GM06990 (cell line): ENCODE measurements at regions not wholly inside any gene's neighbourhood (a gene's known extent, or its start where the extent isn't known, plus 50 kb on each side); places are given as distances from the start of the nearest gene placed in this dataset.

Experiments used
- DNase-seq: peaks from one replicate; pipeline ENCODE4 v3.0.0-alpha.2; 2011; ENCODE audit not compliant: insufficient read length; ENCODE audit errors: extremely low read depth
- H3K27me3 ChIP-seq: replicated peaks from 2 replicates; pipeline ENCODE4 v1.6.0; 2011; ENCODE audit warnings: low read length; ENCODE audit not compliant: control insufficient read depth, insufficient read depth
- H3K36me3 ChIP-seq: 2 replicates; pipeline ENCODE4 v1.5.1; 2011; ENCODE audit warnings: low read length; ENCODE audit not compliant: control insufficient read depth, insufficient read depth
- H3K4me3 ChIP-seq: replicated peaks from 2 replicates; pipeline ENCODE4 v1.5.1; 2011; ENCODE audit warnings: low read depth, mild to moderate bottlenecking, control low read depth, low read length
- CTCF ChIP-seq: IDR thresholded peaks from 2 replicates; pipeline ENCODE4 v1.5.1; 2011; ENCODE audit warnings: low read length, control low read depth, mild to moderate bottlenecking, inconsistent platforms; ENCODE audit not compliant: insufficient read depth, poor library complexity, severe bottlenecking

DNA sequence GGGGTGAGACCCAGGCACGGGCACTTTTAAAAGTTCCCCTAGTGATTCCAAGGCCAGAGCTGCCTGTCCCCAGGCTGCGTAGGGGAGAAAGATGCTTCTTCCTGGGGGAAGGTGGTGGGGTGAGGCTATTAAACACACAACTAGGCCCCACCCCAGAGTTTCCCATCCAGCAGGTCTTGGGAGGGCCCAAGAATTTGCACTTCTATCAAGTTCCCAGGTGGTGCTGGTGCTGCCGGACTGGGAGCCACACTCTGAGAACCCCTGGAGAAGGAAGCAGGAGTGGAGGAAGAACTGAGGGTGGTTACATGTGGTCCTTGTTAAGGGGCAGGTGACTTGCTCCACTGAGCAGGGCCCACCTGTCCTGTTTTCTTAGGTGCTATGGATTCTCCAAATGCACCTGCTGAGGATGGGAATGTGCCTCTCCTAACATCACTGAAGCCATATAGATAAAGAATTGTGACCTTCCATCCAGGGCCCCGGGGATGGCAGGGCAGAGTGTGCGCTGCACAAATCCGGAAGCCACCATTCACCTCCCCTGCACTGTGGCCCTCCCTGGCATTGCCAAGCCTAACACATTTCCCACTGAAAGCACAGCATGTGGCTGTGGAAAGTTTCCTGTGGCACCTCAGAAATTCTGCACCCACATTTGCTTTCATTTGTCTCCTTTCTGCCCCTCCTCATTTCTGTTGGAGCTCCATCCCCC lies 111.5 kb upstream of the MEF2A start:
- H3K27me3 ChIP-seq: no peaks in the 10 kb centered on the region
- no peak for TF ChIP-seq CTCF
- H3K36me3 ChIP-seq: no peaks in the 10 kb centered on the region
- DNase-seq: no peak
- no peak overlapping the region for H3K4me3 ChIP-seq

- Histone ChIP-seq H3K36me3 (no peaks in the 10 kb centered on the region), H3K27me3 (no peaks in the 10 kb centered on the region), H3K4me3 (no peak overlapping the region)
- no peak for TF ChIP-seq CTCF
- DNase-seq: no peak
Observed at GRCh38 chr15:99454941-99455788, 110.6 kb upstream of the MEF2A start.

DNA sequence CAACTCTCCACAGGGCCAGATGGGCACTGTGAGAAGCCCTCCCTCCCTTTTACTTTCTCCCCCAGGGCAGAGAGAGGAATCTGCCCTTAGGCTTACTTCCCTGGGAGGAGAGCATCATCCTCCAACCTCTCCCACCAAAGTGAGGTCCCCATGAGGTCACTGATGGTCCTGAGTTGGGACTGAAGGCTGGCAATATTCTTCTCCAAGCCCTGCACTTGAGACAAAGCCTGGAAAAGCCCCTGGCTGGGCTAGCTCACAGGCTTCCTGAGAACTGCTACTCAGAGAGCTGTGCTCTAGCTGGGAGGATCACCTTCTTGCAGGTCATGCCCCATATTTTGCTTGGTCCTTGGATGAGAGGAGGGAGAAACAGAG lies 110.0 kb upstream of the MEF2A start:
- H3K27me3 ChIP-seq: no peaks in the 10 kb centered on the region
- no peak overlapping the region for H3K4me3 ChIP-seq
- DNase-seq: no peak
- TF ChIP-seq CTCF: no peak
- no peaks in the 10 kb centered on the region for H3K36me3 ChIP-seq

- no peak for TF ChIP-seq CTCF
- DNase-seq: no peak
- no peaks in the 10 kb centered on the region for H3K27me3 ChIP-seq
- no peak overlapping the region for H3K4me3 ChIP-seq
- no peaks in the 10 kb centered on the region for H3K36me3 ChIP-seq
Observed at GRCh38 chr15:99464137-99464536, 101.6 kb upstream of the MEF2A start.

DNA sequence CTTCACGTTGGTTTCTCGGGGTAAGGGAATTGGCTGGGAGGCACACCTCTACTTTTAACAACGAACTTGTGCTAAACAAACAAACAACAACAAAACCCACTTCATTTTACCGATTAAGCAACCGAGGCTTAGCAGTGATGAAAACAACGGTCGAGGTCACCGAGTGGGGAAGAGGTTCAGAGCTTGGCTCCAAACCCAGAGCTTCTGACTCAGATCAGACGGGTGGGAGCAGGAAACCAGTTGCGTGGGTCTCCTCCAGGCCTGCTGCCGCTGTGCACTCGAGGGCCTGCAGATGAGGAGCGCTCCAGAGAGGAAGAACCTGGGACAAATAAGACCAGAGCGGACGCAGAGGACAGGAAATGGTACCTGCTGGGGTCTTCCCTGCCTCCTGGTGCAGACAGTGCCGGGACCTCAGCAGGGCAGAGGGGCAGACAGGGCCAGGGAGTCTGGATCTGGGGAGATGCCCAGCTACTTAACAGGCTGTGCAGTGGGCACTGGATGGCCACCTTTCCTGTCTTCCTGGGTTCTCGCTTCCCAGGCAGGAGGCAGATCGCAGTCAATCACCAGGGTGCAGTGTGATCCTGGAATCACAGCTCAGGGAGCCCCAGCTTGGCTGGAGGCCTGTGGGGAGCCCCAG lies 99.0 kb upstream of the MEF2A start:
- H3K36me3 ChIP-seq: no peaks in the 10 kb centered on the region
- no peak overlapping the region for H3K4me3 ChIP-seq
- DNase-seq: no peak
- no peak for TF ChIP-seq CTCF
- no peaks in the 10 kb centered on the region for H3K27me3 ChIP-seq
